GM12891 (cell line): ENCODE measurements at regions not wholly inside any gene's neighbourhood (a gene's known extent, or its start where the extent isn't known, plus 50 kb on each side); places are given as distances from the start of the nearest gene placed in this dataset.

ENCODE experiments used
- PAX5 ChIP-seq: IDR thresholded peaks from 2 replicates; pipeline ENCODE4 v1.6.1; 2011; ENCODE audit warnings: low read length, moderate library complexity, mild to moderate bottlenecking; ENCODE audit not compliant: insufficient read depth, severe bottlenecking
- POLR2A ChIP-seq: IDR thresholded peaks from 2 replicates; pipeline ENCODE4 v1.6.1; 2011; ENCODE audit warnings: low read depth, low read length, control low read depth
- SPI1 ChIP-seq: IDR thresholded peaks from 2 replicates; pipeline ENCODE4 v1.6.1; 2011; ENCODE audit warnings: low read depth, low read length, control low read depth
- TAF1 ChIP-seq: IDR thresholded peaks from 2 replicates; pipeline ENCODE4 v1.6.1; 2011; ENCODE audit warnings: low read depth, low read length, control low read depth

GRCh38 chr13:83672612-83673011, 209.7 kb downstream of the SLITRK1 start:
- TF ChIP-seq POLR2A = no peak
- TF ChIP-seq PAX5 = no peak
- TF ChIP-seq TAF1 = no peak
- TF ChIP-seq SPI1 = no peak
